H1 (cell line): ENCODE measurements at regions not wholly inside any gene's neighbourhood (a gene's known extent, or its start where the extent isn't known, plus 50 kb on each side); places are given as distances from the start of the nearest gene placed in this dataset.

Experiments used
- CTCF ChIA-PET: fragments of 300-600 bp; sonication (Branson Sonifier 250); formaldehyde crosslinking; loops from one replicate; lab custom pipeline; 2021; ENCODE audit not compliant: partially characterized antibody; lab: Charles Lee
- POLR2A ChIA-PET: fragments of 300-600 bp; sonication (Branson Sonifier 250); formaldehyde crosslinking; loops from one replicate; lab custom pipeline; 2021; ENCODE audit warnings: inconsistent platforms; ENCODE audit not compliant: partially characterized antibody; lab: Charles Lee
- DNase-seq, 2 experiments: peaks; one replicate each; pipeline versions ENCODE4 v3.0.0 to v3.0.0-alpha.2; 2010 to 2022; ENCODE audit warnings: low spot score in 2 of 2, low read depth in 1 of 2, mixed read lengths in 1 of 2
- FAIRE-seq: peaks from 2 replicates; lab custom pipeline; 2011; peaks lifted over from hg19 to GRCh38; lab: Jason Lieb, UNC
- H2AFZ ChIP-seq: 2 replicates; pipeline ENCODE4 v1.8.1; 2012; ENCODE audit warnings: low read length, inconsistent platforms
- H2AK5ac ChIP-seq: 2 replicates; pipeline ENCODE4 v1.6.1; 2013; ENCODE audit warnings: low read depth, low read length
- H2BK120ac ChIP-seq: replicated peaks from 2 replicates; pipeline ENCODE3; 2013; ENCODE audit warnings: low read depth, low read length, inconsistent platforms
- H2BK12ac ChIP-seq: 2 replicates; pipeline ENCODE4 v1.6.1; 2013; ENCODE audit warnings: low read depth, low read length
- H2BK15ac ChIP-seq: 2 replicates; pipeline ENCODE4 v1.6.1; 2013; ENCODE audit warnings: low read length
- H2BK20ac ChIP-seq: 2 replicates; pipeline ENCODE4 v1.6.1; 2013; ENCODE audit warnings: low read length
- H2BK5ac ChIP-seq: 2 replicates; pipeline ENCODE4 v1.6.1; 2013; ENCODE audit warnings: low read depth, low read length
- H3K14ac ChIP-seq: 2 replicates; pipeline ENCODE4 v1.6.1; 2013; ENCODE audit warnings: inconsistent platforms; ENCODE audit not compliant: insufficient read length
- H3K18ac ChIP-seq: 2 replicates; pipeline ENCODE4 v1.6.1; 2013; ENCODE audit warnings: low read length; ENCODE audit errors: extremely low read depth
- H3K23ac ChIP-seq: 2 replicates; pipeline ENCODE4 v1.6.1; 2013; ENCODE audit warnings: inconsistent platforms; ENCODE audit not compliant: insufficient read length
- H3K23me2 ChIP-seq: 2 replicates; pipeline ENCODE4 v1.6.1; 2013; ENCODE audit warnings: low read depth, low read length
- H3K27ac ChIP-seq: 2 replicates; pipeline ENCODE4 v1.6.1; 2011; ENCODE audit warnings: low read depth, low read length, inconsistent platforms
- H3K27me3 ChIP-seq, 4 experiments: replicated peaks in 1 of 4; 1 replicate in 1 of 4; 2 replicates in 3 of 4; pipeline versions ENCODE4 v1.6.1 to v1.8.1; 2011 to 2013; ENCODE audit warnings: low read length in 3 of 4, mild to moderate bottlenecking in 3 of 4, inconsistent platforms in 2 of 4, mixed read lengths in 2 of 4, moderate library complexity in 1 of 4; ENCODE audit not compliant: control insufficient read depth in 3 of 4, insufficient read depth in 3 of 4; ENCODE audit errors: extremely low read depth in 1 of 4
- H3K36me3 ChIP-seq, 4 experiments: 2 replicates each; pipeline versions ENCODE4 v1.6.1 to v1.8.1; 2011 to 2013; ENCODE audit warnings: mild to moderate bottlenecking in 4 of 4, low read length in 3 of 4, moderate library complexity in 2 of 4, control low read depth in 1 of 4, inconsistent platforms in 1 of 4; ENCODE audit not compliant: insufficient read depth in 4 of 4, control insufficient read depth in 2 of 4
- H3K4ac ChIP-seq: replicated peaks from 2 replicates; pipeline ENCODE3; 2013; ENCODE audit warnings: low read length, low read depth, mixed read lengths, inconsistent platforms; ENCODE audit not compliant: insufficient read length
- H3K4me1 ChIP-seq, 4 experiments: replicated peaks in 1 of 4; 1 replicate in 1 of 4; 2 replicates in 3 of 4; pipeline versions ENCODE4 v1.6.1 to v1.8.1; 2011 to 2013; ENCODE audit warnings: low read length in 3 of 4, inconsistent platforms in 2 of 4, mixed read lengths in 1 of 4; ENCODE audit not compliant: insufficient read depth in 4 of 4, control insufficient read depth in 3 of 4
- H3K4me2 ChIP-seq, 2 experiments: 2 replicates each; pipeline versions ENCODE4 v1.6.1 to v1.8.1; 2011 to 2013; ENCODE audit warnings: low read depth in 2 of 2, low read length in 2 of 2, control low read depth in 1 of 2, inconsistent platforms in 1 of 2, mild to moderate bottlenecking in 1 of 2; ENCODE audit not compliant: insufficient read depth in 1 of 2
- H3K4me3 ChIP-seq, 4 experiments: fragments of 200-600, 300-600 bp in 1 of 4; sonication (generic), shearing (Covaris generic), sonication (Bioruptor Twin) in 1 of 4; 2 replicates each; pipeline versions ENCODE4 v1.5.1 to v1.8.1; 2011 to 2016; ENCODE audit warnings: low read length in 4 of 4, low read depth in 3 of 4, control low read depth in 2 of 4, inconsistent platforms in 2 of 4, mild to moderate bottlenecking in 2 of 4, mixed read lengths in 1 of 4, moderate library complexity in 1 of 4; ENCODE audit not compliant: insufficient read depth in 2 of 4; ENCODE audit errors: extremely low read depth in 1 of 4
- H3K56ac ChIP-seq: replicated peaks from 2 replicates; pipeline ENCODE3; 2013; ENCODE audit warnings: low read depth, mild to moderate bottlenecking, mixed read lengths, low read length, inconsistent platforms; ENCODE audit not compliant: insufficient read length
- H3K79me1 ChIP-seq: 2 replicates; pipeline ENCODE4 v1.6.1; 2013; ENCODE audit warnings: low read depth, low read length, control low read depth
- H3K79me2 ChIP-seq, 2 experiments: 2 replicates each; pipeline versions ENCODE4 v1.6.1 to v1.8.1; 2012 to 2013; ENCODE audit warnings: low read length in 2 of 2, mild to moderate bottlenecking in 2 of 2, inconsistent platforms in 1 of 2; ENCODE audit not compliant: insufficient read depth in 2 of 2, control insufficient read depth in 1 of 2
- H3K9ac ChIP-seq, 4 experiments: replicated peaks in 1 of 4; 1 replicate in 1 of 4; 2 replicates in 3 of 4; pipeline versions ENCODE4 v1.6.1 to v1.8.1; 2011 to 2013; ENCODE audit warnings: low read depth in 3 of 4, low read length in 3 of 4, control low read depth in 2 of 4, mild to moderate bottlenecking in 2 of 4, moderate library complexity in 2 of 4, inconsistent platforms in 1 of 4; ENCODE audit errors: extremely low read depth in 1 of 4
- H3K9me3 ChIP-seq, 2 experiments: 2 replicates each; pipeline versions ENCODE4 v1.6.1 to v1.8.1; 2012 to 2013; ENCODE audit warnings: mild to moderate bottlenecking in 2 of 2, moderate library complexity in 2 of 2, control low read depth in 1 of 2, inconsistent platforms in 1 of 2, low read depth in 1 of 2, low read length in 1 of 2, mixed read lengths in 1 of 2; ENCODE audit not compliant: insufficient read depth in 2 of 2
- H4K20me1 ChIP-seq, 2 experiments: replicated peaks in 1 of 2; 2 replicates each; pipeline versions ENCODE3 to v1.8.1; 2011 to 2013; ENCODE audit warnings: inconsistent platforms in 2 of 2, low read length in 2 of 2, mild to moderate bottlenecking in 1 of 2; ENCODE audit not compliant: insufficient read depth in 2 of 2, control insufficient read depth in 1 of 2
- H4K5ac ChIP-seq: 2 replicates; pipeline ENCODE4 v1.6.1; 2013; ENCODE audit warnings: low read length, low read depth, mixed read lengths, inconsistent platforms; ENCODE audit not compliant: insufficient read length
- H4K8ac ChIP-seq: 2 replicates; pipeline ENCODE4 v1.8.0; 2013; ENCODE audit warnings: mild to moderate bottlenecking, moderate library complexity, low read length, inconsistent platforms; ENCODE audit not compliant: insufficient read depth; ENCODE audit errors: extremely low read depth
- H4K91ac ChIP-seq: replicated peaks from 2 replicates; pipeline ENCODE3; 2013; ENCODE audit warnings: low read length, mixed read lengths, inconsistent platforms; ENCODE audit not compliant: insufficient read length
- ATF2 ChIP-seq: IDR thresholded peaks from 2 replicates; pipeline ENCODE4 v1.6.1; 2012; ENCODE audit warnings: low read length, inconsistent platforms
- CBX5 ChIP-seq: fragments of 300-800, 300-1000 bp; sonication (generic); IDR thresholded peaks from 2 replicates; pipeline ENCODE4 v1.7.1; 2016; ENCODE audit warnings: antibody characterized with exemption, low read length, low read depth
- CBX8 ChIP-seq: fragments of 300-800, 300-1000 bp; sonication (generic); IDR thresholded peaks from 2 replicates; pipeline ENCODE4 v1.7.1; 2016; ENCODE audit warnings: low read depth, low read length, borderline replicate concordance
- EP300 ChIP-seq, 2 experiments: IDR thresholded peaks; 1 replicate in 1 of 2; 2 replicates in 1 of 2; pipeline ENCODE4 v1.6.1; 2011 to 2012; ENCODE audit warnings: low read depth in 2 of 2, low read length in 2 of 2, mild to moderate bottlenecking in 2 of 2, borderline replicate concordance in 1 of 2, inconsistent platforms in 1 of 2, moderate library complexity in 1 of 2
- KDM5A ChIP-seq: fragments of 200-600 bp; IDR thresholded peaks from 2 replicates; pipeline ENCODE4 v1.7.1; 2012; ENCODE audit warnings: mild to moderate bottlenecking, low read length, inconsistent platforms, mixed read lengths
- SP1 ChIP-seq: IDR thresholded peaks from 2 replicates; pipeline ENCODE4 v1.6.1; 2011; ENCODE audit warnings: low read depth, low read length
- TAF1 ChIP-seq: IDR thresholded peaks from 2 replicates; pipeline ENCODE4 v1.6.1; 2011; ENCODE audit warnings: mild to moderate bottlenecking, low read depth, low read length
- WGBS, 2 experiments: shearing (Covaris generic) in 1 of 2; methylation state at CpG; one replicate each; pipeline versions ENCODE4 v1.1.6 to v1.1.7; 2013 to 2015; ENCODE audit warnings: low lambda C conversion rate in 2 of 2, mixed read lengths in 2 of 2, inconsistent platforms in 1 of 2, low coverage in 1 of 2, missing lambda C conversion rate in 1 of 2; ENCODE audit not compliant: insufficient replicate concordance in 2 of 2, insufficient coverage in 1 of 2, insufficient read length in 1 of 2; ENCODE audit errors: extremely low coverage in 1 of 2, missing lambda C conversion rate in 1 of 2; 5-methylcytosine and 5-hydroxymethylcytosine counted together

- no peak for DNase-seq
- no peak overlapping the region for H4K5ac ChIP-seq
- POLR2A ChIA-PET: no interaction called here
Observed at GRCh38 chr17:69913216-69913615, 161.8 kb upstream of the KCNJ16 start.

More at GRCh38 chr17:69913216-69913615, 161.8 kb upstream of the KCNJ16 start:
- no peak overlapping the region for H2BK5ac ChIP-seq
- H3K27ac ChIP-seq: no peak overlapping the region
- CTCF ChIA-PET: interaction anchor here (1.2 kb wide), 1 partner anchor 56 kb away, joined by 3 read pairs; no protein-coding TSS in a partner anchor
- no peak overlapping the region for H3K4ac ChIP-seq
- H3K9me3 ChIP-seq: no peaks in the 10 kb centered on the region
- H4K8ac ChIP-seq: no peak overlapping the region
- H3K18ac ChIP-seq: no peak overlapping the region
- no peak overlapping the region for H4K91ac ChIP-seq
- H3K27me3 ChIP-seq: no peaks in the 10 kb centered on the region
- H2BK120ac ChIP-seq: no peak overlapping the region
- H3K4me3 ChIP-seq: no peak overlapping the region
- no peak overlapping the region for H2BK12ac ChIP-seq
- no peak overlapping the region for H2BK15ac ChIP-seq
- no peak overlapping the region for H2AFZ ChIP-seq
- H3K14ac ChIP-seq: no peak overlapping the region
- H2AK5ac ChIP-seq: no peak overlapping the region
- peaks cover 0 to 5% (median under 1%) of the 10 kb centered on the region in 4 experiments; a peak in 2 of 7 replicates for H3K4me1 ChIP-seq
- H3K56ac ChIP-seq: no peak overlapping the region
- no peak overlapping the region for H3K9ac ChIP-seq
- H3K23ac ChIP-seq: no peak overlapping the region
- no peak for FAIRE-seq
- H3K36me3 ChIP-seq: no peaks in the 10 kb centered on the region
- no peak overlapping the region for H2BK20ac ChIP-seq
- WGBS, 2 experiments: 94% methylated on average over 2 of the region's 2 CpGs; no CpG with 5 or more reads in 1 of the 2 experiments
- TF ChIP-seq CBX5 (no peak), SP1 (no peak), CBX8 (no peak), TAF1 (no peak), EP300 (IDR thresholded peaks at IDR 0.05; ENCODE audit: borderline replicate concordance in 1 of 2, low read depth in 2 of 2, low read length in 2 of 2) (no peak), KDM5A (no peak), ATF2 (no peak)
- no peaks in the 10 kb centered on the region for H3K79me2 ChIP-seq
- H4K20me1 ChIP-seq: no peaks in the 10 kb centered on the region
- no peaks in the 10 kb centered on the region for H3K79me1 ChIP-seq
- no peaks in the 10 kb centered on the region for H3K23me2 ChIP-seq
- H3K4me2 ChIP-seq: no peak overlapping the region
